Hepatocyte (in vitro differentiated cells): ENCODE measurements at regions not wholly inside any gene's neighbourhood (a gene's known extent, or its start where the extent isn't known, plus 50 kb on each side); places are given as distances from the start of the nearest gene placed in this dataset.

ENCODE experiments used
- EZH2 ChIP-seq: fragments of 200-600 bp; sonication (generic); IDR thresholded peaks from 2 replicates; pipeline ENCODE4 v1.6.1; 2016; ENCODE audit warnings: antibody characterized with exemption, mild to moderate bottlenecking, borderline replicate concordance
- EZH2phosphoT487 ChIP-seq: fragments of 200-600 bp; sonication (generic); IDR thresholded peaks from one replicate; pipeline ENCODE4 v1.6.1; 2018; ENCODE audit warnings: antibody characterized with exemption, mild to moderate bottlenecking, low read depth, moderate library complexity; ENCODE audit not compliant: unreplicated experiment, severe bottlenecking
- TF ChIP-seq, protein P1 (sequence below): fragments of 200-600 bp; sonication (generic); IDR thresholded peaks from 2 replicates; pipeline ENCODE4 v1.5.1; 2016; ENCODE audit warnings: antibody characterized with exemption, mild to moderate bottlenecking; ENCODE audit not compliant: poor library complexity

DNA sequence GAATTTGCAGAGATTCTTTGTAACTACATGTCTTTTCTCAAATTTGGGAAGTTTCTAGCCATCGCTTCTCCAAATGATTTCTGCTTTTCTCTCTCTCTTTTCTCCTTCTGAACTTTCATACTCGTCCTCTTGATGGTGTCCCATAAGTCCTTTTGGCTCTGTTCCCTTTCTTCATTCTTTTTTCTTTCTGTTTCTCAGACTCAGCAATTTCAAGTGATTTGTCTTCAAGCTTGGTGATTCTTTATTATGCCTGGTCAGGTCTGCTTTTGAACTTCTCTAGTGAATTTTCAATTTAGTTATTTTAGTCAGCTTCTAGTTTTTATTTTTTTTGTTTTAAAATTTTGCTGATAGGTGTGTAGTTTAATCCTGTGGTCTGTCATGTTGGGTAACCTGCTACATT is 57.6 kb upstream of the EEF1E1 start:
- TF ChIP-seq, protein P1, sequence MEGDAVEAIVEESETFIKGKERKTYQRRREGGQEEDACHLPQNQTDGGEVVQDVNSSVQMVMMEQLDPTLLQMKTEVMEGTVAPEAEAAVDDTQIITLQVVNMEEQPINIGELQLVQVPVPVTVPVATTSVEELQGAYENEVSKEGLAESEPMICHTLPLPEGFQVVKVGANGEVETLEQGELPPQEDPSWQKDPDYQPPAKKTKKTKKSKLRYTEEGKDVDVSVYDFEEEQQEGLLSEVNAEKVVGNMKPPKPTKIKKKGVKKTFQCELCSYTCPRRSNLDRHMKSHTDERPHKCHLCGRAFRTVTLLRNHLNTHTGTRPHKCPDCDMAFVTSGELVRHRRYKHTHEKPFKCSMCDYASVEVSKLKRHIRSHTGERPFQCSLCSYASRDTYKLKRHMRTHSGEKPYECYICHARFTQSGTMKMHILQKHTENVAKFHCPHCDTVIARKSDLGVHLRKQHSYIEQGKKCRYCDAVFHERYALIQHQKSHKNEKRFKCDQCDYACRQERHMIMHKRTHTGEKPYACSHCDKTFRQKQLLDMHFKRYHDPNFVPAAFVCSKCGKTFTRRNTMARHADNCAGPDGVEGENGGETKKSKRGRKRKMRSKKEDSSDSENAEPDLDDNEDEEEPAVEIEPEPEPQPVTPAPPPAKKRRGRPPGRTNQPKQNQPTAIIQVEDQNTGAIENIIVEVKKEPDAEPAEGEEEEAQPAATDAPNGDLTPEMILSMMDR: no peak
- TF ChIP-seq EZH2phosphoT487 (no peak), EZH2 (no peak)
